ENCODE measurements at regions not wholly inside any gene's neighbourhood (a gene's known extent, or its start where the extent isn't known, plus 50 kb on each side); places are given as distances from the start of the nearest gene placed in this dataset.
"Not testable (repeated sequence)": the region's sequence is repeated elsewhere in the genome, so short reads cannot be mapped to it uniquely, and the experiment has no call there.

- peak; percentile 52 for DNase-seq
Measured at GRCh38 chr5:36739751-36740221, 133.4 kb downstream of the SLC1A3 start.

DNA sequence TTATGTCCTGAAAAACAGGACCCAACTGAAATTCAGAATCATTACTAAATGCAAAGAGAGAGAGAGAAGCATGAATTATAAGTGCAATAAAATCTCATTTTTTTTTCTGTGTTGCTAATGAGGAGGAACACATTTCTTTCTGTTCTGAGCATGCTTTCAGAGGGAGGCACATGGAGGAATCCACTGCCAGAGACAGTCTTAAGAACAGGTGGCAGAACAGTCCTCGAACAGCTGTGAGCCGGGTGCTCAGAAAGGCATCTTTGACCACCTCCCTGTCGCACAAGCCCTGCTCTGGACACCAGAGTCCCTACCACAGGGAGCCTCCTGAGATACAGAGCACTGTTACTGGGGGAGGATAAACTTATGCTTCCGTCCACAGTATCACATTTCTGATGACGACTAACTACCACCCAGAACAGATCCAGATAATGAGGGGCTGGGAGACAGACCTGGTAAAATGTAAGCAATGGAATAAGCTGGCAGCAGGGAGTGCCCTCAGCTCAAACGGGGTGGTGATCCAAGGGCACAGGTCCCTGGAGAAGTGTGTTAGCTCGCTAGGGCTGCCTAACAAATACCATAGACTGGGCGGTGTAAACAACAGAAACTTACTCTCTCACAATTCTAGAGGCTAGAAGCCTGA lies 134.0 kb downstream of the SLC1A3 start:
- DNase-seq = no peak

- no peak for DNase-seq
Measured at GRCh38 chr5:36741128-36741527, 134.7 kb downstream of the SLC1A3 start.

GRCh38 chr5:36743891-36744772 lies 132.4 kb upstream of the NIPBL start:
- no peak for DNase-seq

DNA sequence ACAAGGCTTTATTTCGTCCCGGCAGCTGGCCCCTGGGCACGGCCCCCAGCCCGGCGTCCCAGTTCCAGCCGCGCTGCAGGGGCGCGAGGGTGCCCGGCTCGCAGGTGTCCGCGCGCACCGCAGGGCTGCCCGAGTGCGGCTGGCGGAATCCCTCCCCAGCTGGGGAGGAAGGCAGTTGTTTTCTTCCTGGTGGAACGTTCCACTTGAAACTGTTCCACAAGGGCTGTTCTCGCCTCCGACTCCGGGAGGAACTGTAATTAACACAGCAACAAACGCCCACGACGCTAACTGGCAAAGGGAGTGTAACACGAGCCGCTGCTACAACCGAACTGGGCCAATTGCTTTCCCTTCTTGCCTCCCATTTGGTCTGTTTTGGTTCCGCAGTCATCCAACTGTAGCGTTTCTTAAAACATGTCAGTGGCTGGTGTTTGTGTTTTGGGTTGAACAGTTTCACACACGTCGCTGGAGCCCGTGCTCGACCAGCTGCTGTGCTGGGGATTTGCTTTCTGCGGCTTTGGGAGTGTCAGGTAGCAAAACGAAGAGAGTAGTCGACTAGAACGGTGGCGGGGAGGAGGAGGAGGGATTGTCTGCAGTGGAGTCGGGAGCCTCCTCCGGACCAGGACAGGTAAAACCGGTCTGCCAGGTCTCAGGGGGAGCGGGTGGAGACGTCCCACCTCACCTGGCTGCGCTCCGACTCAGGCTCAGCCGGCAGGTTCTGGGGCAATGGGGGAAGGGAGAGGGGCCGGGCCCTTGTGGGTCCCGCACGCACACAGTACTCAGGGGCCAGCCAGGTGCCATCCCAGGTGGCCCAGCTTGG lies 131.6 kb upstream of the NIPBL start:
- peak; percentile 8 for DNase-seq

DNA sequence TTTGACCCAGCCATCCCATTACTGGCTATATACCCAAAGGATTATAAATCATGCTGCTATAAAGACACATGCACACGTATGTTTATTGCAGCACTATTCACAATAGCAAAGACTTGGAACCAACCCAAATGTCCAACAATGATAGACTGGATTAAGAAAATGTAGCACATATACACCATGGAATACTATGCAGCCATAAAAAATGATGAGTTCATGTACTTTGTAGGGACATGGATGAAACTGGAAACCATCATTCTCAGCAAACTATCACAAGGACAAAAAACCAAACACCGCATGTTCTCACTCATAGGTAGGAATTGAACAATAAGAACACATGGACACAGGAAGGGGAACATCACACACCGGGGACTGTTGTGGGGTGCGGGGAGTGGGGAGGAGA lies 128.8 kb upstream of the NIPBL start:
- not testable (repeated sequence) for DNase-seq

DNA sequence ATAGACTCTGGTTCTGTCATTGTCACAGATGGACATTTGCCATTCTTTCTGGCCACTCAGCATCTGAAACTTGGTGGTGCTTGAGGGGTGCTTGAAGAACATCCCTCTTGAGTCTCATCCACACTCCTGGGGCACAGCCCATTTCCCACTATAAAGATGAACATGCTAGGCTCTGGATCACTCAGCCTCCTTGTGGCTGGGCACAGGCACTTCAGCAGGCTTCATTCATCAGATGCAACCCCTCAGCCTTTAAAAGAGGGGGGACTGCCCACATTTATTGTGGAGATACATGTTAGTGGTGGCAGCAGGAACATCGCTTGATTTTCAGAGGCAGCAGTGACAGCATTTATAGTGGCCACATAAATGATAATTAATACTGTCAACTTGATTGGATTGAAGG lies 124.7 kb upstream of the NIPBL start:
- DNase-seq = no peak

GRCh38 chr5:36755342-36755741 lies 121.2 kb upstream of the NIPBL start:
- DNase-seq = no peak

DNA sequence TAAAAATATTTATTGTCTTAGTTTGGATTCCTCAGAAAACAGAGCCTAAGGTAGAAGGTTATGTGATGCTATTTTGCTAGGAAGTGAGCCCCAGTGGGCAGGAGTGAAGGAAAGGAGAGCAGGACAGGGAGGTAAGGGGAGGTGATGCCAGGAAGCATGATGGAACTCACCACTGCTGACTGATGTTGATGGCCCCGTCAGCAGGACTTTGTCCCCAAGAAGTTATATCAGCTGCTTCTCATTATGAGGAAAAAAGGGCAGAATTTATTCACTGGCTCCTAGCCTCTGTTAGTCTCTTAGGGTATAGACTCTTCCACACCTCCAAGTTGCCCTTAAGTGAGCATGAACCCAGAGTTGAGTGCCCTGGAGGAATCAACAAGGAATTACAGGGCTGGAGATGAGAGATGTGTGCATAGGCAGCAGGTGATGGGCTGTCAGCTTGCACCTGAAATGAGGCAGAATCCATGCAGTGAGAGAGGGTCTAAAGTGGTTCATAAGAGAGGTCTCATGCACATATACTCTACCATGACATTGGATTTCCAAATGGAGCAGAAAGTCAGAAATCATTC lies 120.6 kb upstream of the NIPBL start:
- no peak for DNase-seq

DNA sequence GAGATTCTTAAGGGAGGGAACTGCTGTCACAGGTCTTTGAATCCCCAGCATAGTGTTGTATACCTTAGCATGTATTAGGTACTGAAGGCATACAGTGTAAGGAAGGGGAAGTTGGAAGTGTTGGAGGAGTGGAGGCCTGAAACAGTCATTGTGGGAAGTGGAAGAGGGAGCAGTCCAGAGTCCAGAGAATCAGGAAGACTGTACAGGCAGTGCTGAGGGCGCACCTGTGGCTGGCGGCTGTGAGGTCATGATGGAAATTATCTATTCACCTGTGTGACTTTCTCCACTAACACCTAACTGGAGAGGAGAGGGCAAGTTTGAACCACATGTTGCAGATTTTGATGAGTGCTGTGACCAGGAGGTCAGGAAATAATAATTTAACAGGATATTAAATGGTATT lies 119.7 kb upstream of the NIPBL start:
- no peak for DNase-seq

DNA sequence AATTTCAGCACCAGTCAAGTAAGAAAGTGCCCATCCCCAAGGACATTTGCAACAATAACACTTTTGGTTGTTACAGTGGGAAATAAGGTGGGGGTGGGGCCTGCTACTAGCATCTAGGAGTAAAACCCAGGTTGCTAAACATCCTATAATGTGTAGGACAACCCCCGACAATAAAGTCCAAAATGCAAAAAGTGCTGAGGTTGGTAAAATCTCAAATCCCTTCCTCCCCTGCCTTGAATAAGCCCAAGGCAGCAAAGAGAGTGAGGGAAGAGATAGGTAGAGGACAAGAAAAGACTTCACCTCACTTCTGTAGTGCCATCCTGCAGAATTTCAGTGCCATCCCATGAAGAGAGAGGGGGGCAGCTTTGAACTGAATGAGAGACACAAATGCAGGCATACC lies 117.5 kb upstream of the NIPBL start:
- DNase-seq = no peak

DNA sequence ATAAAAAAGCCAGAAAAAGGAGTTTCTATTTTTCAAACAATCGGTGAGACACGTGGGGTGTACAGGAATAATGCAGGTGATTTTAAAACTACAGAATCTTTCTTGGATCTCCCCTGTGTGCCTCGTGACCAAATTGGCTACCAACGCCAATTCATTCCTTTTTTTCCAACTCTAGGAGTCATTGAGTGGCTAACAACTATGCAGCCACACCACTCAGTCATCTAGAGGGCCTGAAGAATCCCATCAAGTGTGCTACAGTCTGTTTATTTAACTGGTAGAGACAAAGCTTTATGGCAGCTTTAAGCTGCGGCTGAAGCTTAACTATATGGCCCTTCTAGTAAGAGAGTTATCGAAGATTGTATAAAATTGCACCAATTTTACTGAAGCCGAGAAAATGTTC lies 113.1 kb upstream of the NIPBL start:
- no peak for DNase-seq

DNA sequence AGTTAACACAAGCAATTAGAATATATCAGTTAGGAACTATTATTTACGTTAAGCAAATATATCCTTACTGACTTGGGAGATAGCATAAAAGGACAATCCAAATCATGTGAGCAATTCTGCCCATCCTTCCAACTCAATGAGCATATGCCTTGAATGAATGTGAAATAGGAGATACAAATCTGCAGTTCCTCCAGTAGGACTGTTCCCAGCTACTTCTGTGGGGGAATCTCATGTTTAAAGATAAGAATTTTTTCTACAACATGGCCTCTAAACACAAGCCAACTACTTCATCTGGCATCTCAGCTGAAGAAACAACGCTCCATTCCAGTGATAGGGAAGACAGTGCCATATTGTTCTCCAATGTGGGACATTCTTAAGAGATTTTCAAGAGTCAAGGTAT lies 110.7 kb upstream of the NIPBL start:
- DNase-seq = no peak

DNA sequence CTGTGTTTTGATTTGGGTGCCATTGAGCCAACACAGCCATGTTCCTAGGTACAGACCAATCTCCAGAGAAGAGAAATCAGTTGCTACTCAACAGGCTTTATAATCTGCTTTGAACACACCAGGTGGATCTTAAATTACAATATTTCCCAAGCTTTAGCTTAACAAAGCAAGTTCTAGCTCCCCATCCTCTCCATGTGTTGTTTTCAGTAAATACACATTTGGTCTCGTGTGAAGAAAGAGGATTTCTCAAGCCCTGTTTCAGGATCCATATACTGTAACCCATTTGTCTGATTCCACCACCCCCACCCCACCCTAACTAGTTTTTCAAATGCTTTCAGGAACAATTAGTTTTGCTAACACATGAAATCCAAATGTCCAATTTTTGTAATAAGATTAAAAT lies 109.6 kb upstream of the NIPBL start:
- no peak for DNase-seq

DNA sequence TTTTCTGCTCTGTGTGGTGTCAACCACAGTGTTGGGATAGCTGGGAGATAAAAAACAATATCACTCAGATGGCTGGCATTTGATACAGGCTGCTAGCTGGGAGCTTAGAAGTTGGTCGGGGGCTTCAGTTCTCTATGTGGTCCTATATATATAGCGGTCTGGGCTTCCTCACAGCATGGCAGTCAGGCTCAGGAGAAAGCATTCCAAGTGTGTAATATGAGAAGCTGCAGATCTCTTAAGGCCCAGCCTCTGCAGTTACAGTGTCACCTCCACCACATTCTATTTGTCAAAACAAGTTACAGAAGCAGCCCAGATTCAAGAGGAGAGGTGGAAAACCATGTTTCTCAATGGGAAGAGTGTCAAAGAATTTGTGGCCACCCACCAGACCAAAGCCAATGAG lies 108.1 kb upstream of the NIPBL start:
- no peak for DNase-seq

DNA sequence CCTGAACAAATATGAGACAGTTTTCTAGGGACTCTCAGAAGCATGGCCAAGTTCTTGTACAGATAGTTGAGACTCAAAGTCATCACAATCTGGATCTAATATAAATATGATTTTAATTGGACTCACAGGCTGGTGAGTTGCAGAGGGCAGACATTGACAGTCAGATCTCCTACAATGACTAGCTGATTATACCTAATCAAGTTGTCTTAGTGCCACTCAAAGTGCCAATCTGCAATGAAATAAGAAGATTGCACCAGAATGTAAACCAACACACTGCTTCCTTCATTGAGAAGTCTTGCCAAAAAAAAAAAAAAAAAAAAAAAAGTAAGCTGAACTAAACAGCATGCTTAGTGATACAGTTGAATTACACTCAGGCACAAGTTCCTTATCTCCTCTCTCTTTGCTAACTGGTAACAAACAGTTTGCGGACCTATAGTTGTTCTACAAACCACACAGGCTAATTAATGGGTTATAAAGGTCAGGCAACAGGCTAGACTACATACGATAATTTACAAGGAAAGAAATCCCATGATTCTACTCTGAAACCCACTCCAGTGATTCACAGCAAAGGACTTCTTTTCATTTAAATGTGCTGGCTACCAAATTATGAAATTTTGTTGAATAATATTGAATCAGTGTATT lies 107.3 kb upstream of the NIPBL start:
- DNase-seq = no peak

DNA sequence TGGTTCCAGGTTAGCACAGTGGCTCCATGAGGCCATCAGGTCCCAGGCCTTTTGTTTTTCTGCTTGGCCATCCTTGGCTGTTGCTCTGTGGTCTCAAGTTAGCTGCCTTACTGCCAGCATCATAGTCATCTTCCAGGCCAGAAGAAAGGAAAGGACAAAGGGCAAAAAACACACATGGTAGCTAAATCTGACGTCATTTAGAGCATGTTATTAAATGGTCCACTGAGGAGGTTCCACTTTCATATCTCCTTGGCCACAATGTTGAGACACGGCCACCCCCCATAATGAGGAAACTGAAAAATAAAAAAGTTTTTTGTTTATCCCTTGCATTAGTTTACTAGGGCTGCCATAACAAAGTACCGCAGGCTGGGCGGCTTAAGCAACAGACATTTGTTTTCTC lies 106.4 kb upstream of the NIPBL start:
- DNase-seq = no peak

- no peak for DNase-seq
Measured at GRCh38 chr5:36772276-36773140, 104.1 kb upstream of the NIPBL start.

GRCh38 chr5:36777105-36777757 lies 99.3 kb upstream of the NIPBL start:
- DNase-seq = no peak

DNA sequence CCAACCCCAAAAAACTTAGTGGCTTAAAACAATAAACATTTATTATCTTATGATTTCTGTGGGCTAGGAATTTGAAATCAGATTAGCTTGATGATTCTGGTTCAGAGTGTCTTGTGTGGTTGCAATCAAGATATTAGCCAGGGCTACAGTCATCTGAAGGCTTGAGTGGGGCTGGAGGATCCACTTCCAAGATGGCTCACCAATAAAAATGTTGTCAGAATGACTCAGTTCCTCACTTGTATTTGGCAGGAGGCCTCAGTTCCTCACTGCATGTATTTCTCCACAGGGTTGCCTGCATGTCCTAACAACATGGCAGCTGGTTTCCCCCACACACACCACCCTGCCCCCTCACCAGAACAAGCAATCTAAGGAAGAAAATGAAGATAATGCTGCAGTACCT lies 98.2 kb upstream of the NIPBL start:
- no peak for DNase-seq

GRCh38 chr5:36782612-36783011 lies 94.0 kb upstream of the NIPBL start:
- DNase-seq = not testable (repeated sequence)
